Hematopoietic multipotent progenitor cell treated with erythropoietin and hydrocortisone succinate and interleukin-3 and kit ligand, for 4 days (in vitro differentiated cells): ENCODE measurements at regions not wholly inside any gene's neighbourhood (a gene's known extent, or its start where the extent isn't known, plus 50 kb on each side); places are given as distances from the start of the nearest gene placed in this dataset.

Experiments used
- DNase-seq: peaks from one replicate; pipeline ENCODE4 v3.0.0-alpha.2; 2015

- no peak for DNase-seq
Observed at GRCh38 chr12:92552412-92553108, 150.2 kb upstream of the PLEKHG7 start.

- no peak for DNase-seq
Observed at GRCh38 chr12:92551853-92552397, 150.9 kb upstream of the PLEKHG7 start.

GRCh38 chr12:92551210-92551609 lies 151.6 kb upstream of the PLEKHG7 start:
- no peak for DNase-seq

- DNase-seq, result no peak
Observed at GRCh38 chr12:92550661-92551060, 152.1 kb upstream of the PLEKHG7 start.

- DNase-seq, result no peak
Observed at GRCh38 chr12:92550254-92550653, 152.5 kb upstream of the PLEKHG7 start.

- no peak for DNase-seq
Observed at GRCh38 chr12:92549516-92549915, 153.3 kb upstream of the PLEKHG7 start.

GRCh38 chr12:92547906-92548305 lies 154.9 kb upstream of the PLEKHG7 start:
- no peak for DNase-seq

- no peak for DNase-seq
Observed at GRCh38 chr12:92547420-92547819, 155.4 kb upstream of the PLEKHG7 start.

- no peak for DNase-seq
Observed at GRCh38 chr12:92546635-92547348, 156.0 kb upstream of the PLEKHG7 start.

GRCh38 chr12:92546259-92546634 lies 156.5 kb upstream of the PLEKHG7 start:
- DNase-seq, result no peak

- no peak for DNase-seq
Observed at GRCh38 chr12:92544322-92544721, 158.5 kb upstream of the PLEKHG7 start.

- DNase-seq, result peak; percentile 20
Observed at GRCh38 chr12:92543840-92544239, 158.9 kb upstream of the PLEKHG7 start.

- DNase-seq, result no peak
Observed at GRCh38 chr12:92543359-92543758, 159.4 kb upstream of the PLEKHG7 start.

- DNase-seq, result no peak
Observed at GRCh38 chr12:92541731-92542130, 161.1 kb upstream of the PLEKHG7 start.

GRCh38 chr12:92540782-92541423 lies 161.9 kb upstream of the PLEKHG7 start:
- DNase-seq, result peak; percentile 79

GRCh38 chr12:92539976-92540781 lies 162.6 kb upstream of the PLEKHG7 start:
- DNase-seq, result peak; percentile 41

GRCh38 chr12:92539110-92539749 lies 163.6 kb upstream of the PLEKHG7 start:
- DNase-seq, result peak; percentile 77

GRCh38 chr12:92537290-92537960 lies 165.4 kb upstream of the PLEKHG7 start:
- no peak for DNase-seq

GRCh38 chr12:92535961-92536360 lies 166.8 kb upstream of the PLEKHG7 start:
- DNase-seq, result no peak

GRCh38 chr12:92533280-92533890 lies 169.4 kb upstream of the PLEKHG7 start:
- DNase-seq, result no peak

GRCh38 chr12:92530706-92531105 lies 172.1 kb upstream of the PLEKHG7 start:
- DNase-seq, result no peak
